ENCODE measurements at regions not wholly inside any gene's neighbourhood (a gene's known extent, or its start where the extent isn't known, plus 50 kb on each side); places are given as distances from the start of the nearest gene placed in this dataset.
"Not testable (repeated sequence)": the region's sequence is repeated elsewhere in the genome, so short reads cannot be mapped to it uniquely, and the experiment has no call there.

DNA sequence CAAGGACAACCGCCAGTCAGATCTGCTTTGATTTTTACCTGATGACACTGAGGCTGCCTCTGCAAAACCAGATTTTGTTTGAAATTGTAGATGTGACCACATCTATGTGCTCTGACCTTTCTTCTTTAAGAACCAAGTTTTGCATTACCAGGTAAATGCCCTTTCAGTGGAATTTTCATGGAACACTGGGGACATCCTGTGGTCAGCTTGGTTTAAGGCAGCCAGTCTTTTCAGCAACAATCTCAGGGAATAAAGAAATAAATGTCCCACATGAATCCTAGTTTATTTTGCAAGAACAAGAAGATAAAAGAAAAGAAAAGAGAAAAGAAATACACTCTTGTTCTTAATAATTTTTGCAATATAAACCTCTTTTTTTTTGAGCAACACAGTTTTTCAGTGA, 90.6 kb downstream of the POU3F3 start:
- TF ChIP-seq, protein P1, sequence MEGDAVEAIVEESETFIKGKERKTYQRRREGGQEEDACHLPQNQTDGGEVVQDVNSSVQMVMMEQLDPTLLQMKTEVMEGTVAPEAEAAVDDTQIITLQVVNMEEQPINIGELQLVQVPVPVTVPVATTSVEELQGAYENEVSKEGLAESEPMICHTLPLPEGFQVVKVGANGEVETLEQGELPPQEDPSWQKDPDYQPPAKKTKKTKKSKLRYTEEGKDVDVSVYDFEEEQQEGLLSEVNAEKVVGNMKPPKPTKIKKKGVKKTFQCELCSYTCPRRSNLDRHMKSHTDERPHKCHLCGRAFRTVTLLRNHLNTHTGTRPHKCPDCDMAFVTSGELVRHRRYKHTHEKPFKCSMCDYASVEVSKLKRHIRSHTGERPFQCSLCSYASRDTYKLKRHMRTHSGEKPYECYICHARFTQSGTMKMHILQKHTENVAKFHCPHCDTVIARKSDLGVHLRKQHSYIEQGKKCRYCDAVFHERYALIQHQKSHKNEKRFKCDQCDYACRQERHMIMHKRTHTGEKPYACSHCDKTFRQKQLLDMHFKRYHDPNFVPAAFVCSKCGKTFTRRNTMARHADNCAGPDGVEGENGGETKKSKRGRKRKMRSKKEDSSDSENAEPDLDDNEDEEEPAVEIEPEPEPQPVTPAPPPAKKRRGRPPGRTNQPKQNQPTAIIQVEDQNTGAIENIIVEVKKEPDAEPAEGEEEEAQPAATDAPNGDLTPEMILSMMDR (conservative IDR thresholded peaks at IDR 0.05; ENCODE audit: low read length): peak; percentile 39
- no peak overlapping the region for H3K4me3 ChIP-seq (ENCODE audit: low read length)
- DNase-seq (ENCODE audit: low read depth): no peak

DNA sequence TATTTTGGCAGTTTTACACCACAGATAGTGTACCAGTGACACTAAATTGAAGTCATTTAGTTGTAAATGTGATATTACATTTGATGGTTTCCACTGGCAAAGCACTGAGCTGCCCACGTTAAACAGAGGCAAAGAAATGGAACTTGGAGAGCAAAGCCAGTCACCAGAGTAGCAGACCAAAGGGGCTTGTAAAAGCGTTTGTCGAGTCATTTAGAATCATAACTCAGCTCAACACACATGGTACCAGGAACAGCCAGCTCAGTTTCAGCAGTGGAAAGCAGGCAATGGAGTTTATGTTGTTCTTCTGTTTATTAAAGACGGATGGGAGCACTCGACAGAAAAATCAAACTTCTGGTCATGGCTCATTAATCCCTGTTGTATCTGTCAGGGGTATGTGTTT, 91.2 kb downstream of the POU3F3 start:
- no peak for DNase-seq (ENCODE audit: low read depth)
- H3K4me3 ChIP-seq (ENCODE audit: low read length): no peak overlapping the region
- TF ChIP-seq, protein P1 (conservative IDR thresholded peaks at IDR 0.05; ENCODE audit: low read length): no peak

DNA sequence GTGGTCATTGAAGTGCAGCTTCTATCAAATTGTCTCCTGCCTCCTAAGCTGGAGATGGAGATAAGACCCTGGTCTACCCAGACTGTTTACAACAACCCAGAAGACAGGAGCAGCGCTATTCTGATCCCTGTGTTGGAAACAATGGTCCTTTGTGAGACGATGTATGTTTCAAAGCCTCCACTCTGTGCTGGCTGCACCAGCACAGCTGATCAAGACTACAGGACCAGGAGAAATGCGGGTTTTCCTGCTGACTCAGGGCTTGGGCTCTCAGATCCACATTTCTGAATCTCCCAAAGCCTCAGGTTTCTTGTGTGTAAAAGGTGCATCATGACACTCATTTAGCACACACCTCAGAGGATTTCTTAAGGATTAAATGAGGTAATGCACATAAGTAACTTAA, 92.0 kb downstream of the POU3F3 start:
- DNase-seq (ENCODE audit: low read depth): no peak
- no peak overlapping the region for H3K4me3 ChIP-seq (ENCODE audit: low read length)
- TF ChIP-seq, protein P1 (conservative IDR thresholded peaks at IDR 0.05; ENCODE audit: low read length): no peak

DNA sequence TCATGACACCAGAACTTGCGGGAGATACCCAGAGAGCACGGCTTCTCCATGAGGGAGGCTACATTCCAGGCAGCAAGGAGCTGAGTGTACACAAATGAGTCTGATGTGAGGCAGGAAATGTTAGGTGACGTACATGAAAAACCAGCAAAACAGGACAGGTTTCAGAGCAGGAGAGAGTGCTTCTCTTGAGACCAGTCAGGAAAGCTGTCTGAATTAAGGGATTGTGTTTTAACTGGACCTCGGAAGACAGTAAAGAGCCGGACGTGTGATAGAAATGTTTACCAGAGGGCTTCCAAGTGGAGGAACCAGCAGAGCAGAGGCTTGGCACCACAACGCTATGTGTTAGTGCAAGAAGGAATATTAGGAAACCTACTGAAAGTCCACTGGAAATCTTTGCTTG, 90.4 kb upstream of the MRPS9 start:
- not testable (repeated sequence) for DNase-seq (ENCODE audit: low read depth)

DNA sequence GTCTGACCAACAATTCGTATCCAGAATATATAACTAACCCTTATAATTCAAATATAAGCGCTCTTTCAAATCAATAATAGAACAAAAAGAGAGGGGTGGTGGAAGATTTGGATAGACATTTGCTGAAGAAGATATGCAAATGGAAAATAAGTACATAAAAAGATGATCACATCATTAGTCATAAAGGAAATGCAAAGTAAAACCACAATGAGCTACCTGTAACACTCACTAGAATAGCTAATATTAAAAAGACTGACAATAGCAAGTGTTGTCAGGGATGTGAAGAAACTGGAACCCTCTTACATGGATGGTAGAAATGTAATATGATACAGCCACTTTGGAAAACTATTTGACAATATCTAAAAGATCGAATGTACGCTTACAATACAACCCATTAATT, 84.9 kb upstream of the MRPS9 start:
- TF ChIP-seq, protein P1 (conservative IDR thresholded peaks at IDR 0.05; ENCODE audit: low read length): no peak
- H3K4me3 ChIP-seq (ENCODE audit: low read length): no peak overlapping the region
- no peak for DNase-seq (ENCODE audit: low read depth)

More for the DNA sequence above, 90.4 kb upstream of the MRPS9 start:
- H3K4me3 ChIP-seq (ENCODE audit: low read length): not testable (repeated sequence)

DNA sequence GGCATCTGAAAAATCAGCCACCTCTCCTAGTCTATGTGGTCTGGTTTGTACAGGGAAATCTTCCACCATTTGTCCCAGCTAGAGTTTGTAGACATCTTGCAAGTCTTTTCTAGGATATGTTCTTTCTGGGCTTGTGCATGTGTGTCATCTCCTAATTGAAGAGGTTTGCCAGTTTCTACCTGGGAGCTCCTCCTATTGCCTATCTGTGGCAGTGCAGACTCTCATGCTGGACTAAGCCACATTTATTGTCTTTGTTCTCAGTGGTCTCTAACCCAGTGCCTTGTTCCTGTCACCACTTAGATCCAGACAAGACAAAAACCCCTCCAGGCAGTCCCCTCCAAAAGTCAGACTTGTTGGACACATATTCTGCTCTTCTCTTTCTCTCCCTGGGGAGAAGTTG, 72.0 kb upstream of the MRPS9 start:
- DNase-seq (ENCODE audit: low read depth): no peak
- TF ChIP-seq, protein P1 (conservative IDR thresholded peaks at IDR 0.05; ENCODE audit: low read length): no peak
- no peak overlapping the region for H3K4me3 ChIP-seq (ENCODE audit: low read length)

DNA sequence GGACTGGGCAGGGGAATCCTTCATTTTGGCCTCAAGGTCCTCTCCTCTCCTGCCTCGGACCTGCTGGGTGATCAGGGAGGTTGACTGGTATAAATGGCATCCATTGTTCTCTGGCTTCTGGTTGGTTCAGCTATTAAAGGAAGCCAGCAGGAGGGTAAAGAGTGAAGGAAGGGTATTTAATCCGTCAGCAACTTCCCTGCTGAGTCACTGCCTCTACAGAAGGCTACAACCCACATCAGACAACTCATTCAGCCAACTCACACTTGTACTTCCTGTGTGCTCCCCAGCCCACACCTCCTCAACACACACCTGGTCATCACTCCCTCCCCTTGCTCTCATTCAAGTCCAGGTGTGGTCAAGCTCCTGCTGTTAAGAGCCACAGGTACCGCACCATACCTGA, 68.3 kb upstream of the MRPS9 start:
- DNase-seq (ENCODE audit: low read depth): no peak
- TF ChIP-seq, protein P1 (conservative IDR thresholded peaks at IDR 0.05; ENCODE audit: low read length): no peak
- H3K4me3 ChIP-seq (ENCODE audit: low read length): no peak overlapping the region

DNA sequence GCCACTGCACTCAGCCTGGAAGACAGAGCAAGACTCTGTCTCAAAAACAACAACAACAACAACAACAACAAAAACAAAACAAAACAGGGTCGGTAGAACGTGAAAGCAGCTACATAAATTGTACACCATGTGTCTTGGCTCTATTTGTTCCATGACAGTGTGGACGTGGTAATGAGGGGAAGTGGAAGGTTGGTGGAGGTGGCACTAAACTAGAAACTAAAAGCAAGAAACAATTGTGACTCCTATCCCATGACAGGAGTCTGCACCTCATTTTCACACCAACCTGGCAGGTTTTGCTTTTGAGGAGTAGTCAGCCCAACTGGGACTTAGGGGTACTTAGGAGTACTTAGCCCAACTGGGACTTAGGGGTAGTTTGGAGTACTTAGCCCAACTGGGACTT, 62.5 kb upstream of the MRPS9 start:
- TF ChIP-seq, protein P1 (conservative IDR thresholded peaks at IDR 0.05; ENCODE audit: low read length): no peak
- no peak for DNase-seq (ENCODE audit: low read depth)
- H3K4me3 ChIP-seq (ENCODE audit: low read length): no peak overlapping the region

All from AG10803 (cell line).